Naive thymus-derived CD8-positive, alpha-beta T cell (primary cell): ENCODE measurements at regions not wholly inside any gene's neighbourhood (a gene's known extent, or its start where the extent isn't known, plus 50 kb on each side); places are given as distances from the start of the nearest gene placed in this dataset.

Experiments used
- ATAC-seq, 2 donors: fragments of 150-1000 bp; cut with Tn5 transposase in 1 of 2; sonication (Bioruptor Pico), chemical (Tn5 transposase) in 1 of 2; 1 replicate in 1 of 2; 2 replicates in 1 of 2; pipeline ENCODE4 v1.10.0; 2021; ENCODE audit warnings: mild to moderate bottlenecking in 2 of 2, moderate library complexity in 2 of 2
- POLR2A ChIA-PET: fragments of 350-600 bp; sonication (Branson Sonifier 250); formaldehyde crosslinking; loops from one replicate; lab custom pipeline; 2021; ENCODE audit warnings: antibody characterized with exemption; lab: Charles Lee
- DNase-seq, 10 donors: peaks; one replicate each; pipeline versions ENCODE4 v3.0.0 to v3.0.0-alpha.2; 2020 to 2022
- H3K27ac Mint-ChIP-seq, 10 donors: one replicate each; pipeline ENCODE4 v1.8.0; 2020 to 2022; ENCODE audit warnings: mild to moderate bottlenecking in 10 of 10, mixed read lengths in 10 of 10, moderate library complexity in 4 of 10, inconsistent platforms in 1 of 10
- H3K27me3 Mint-ChIP-seq, 5 donors: one replicate each; pipeline ENCODE4 v1.8.0; 2021 to 2022; ENCODE audit warnings: mixed read lengths in 5 of 5
- H3K36me3 Mint-ChIP-seq, 3 donors: one replicate each; pipeline ENCODE4 v1.8.0; 2020 to 2022; ENCODE audit warnings: mixed read lengths in 3 of 3, mild to moderate bottlenecking in 2 of 3, inconsistent platforms in 1 of 3
- H3K4me1 Mint-ChIP-seq, 4 donors: one replicate each; pipeline ENCODE4 v1.8.0; 2021 to 2022; ENCODE audit warnings: mixed read lengths in 4 of 4
- H3K4me3 Mint-ChIP-seq, 10 donors: one replicate each; pipeline ENCODE4 v1.8.0; 2020 to 2022; ENCODE audit warnings: mild to moderate bottlenecking in 10 of 10, mixed read lengths in 10 of 10, moderate library complexity in 6 of 10, inconsistent platforms in 1 of 10
- H3K9me3 Mint-ChIP-seq, 9 donors: one replicate each; pipeline ENCODE4 v1.8.0; 2020 to 2022; ENCODE audit warnings: mixed read lengths in 9 of 9, mild to moderate bottlenecking in 3 of 9, inconsistent platforms in 1 of 9, moderate library complexity in 1 of 9

GRCh38 chr1:238139713-238140112 lies 249.0 kb upstream of the ZP4 start:
- Mint-ChIP-seq H3K27me3 (peaks cover 0 to 1% (median 0%) of the 10 kb centered on the region in 5 donors), H3K4me1 (no peaks in the 10 kb centered on the region), H3K36me3 (no peaks in the 10 kb centered on the region), H3K27ac (no peak overlapping the region), H3K4me3 (no peak overlapping the region), H3K9me3 (peaks cover 0 to 6% (median 0%) of the 10 kb centered on the region in 9 donors)
- DNase-seq (no peak), ATAC-seq (no peak)
- POLR2A ChIA-PET, result no interaction called here

- Mint-ChIP-seq H3K4me3 (no peak overlapping the region), H3K27me3 (peaks cover 0 to 1% (median 0%) of the 10 kb centered on the region in 5 donors), H3K27ac (no peak overlapping the region), H3K9me3 (peaks cover 0 to 12% (median 0%) of the 10 kb centered on the region in 9 donors), H3K4me1 (no peaks in the 10 kb centered on the region), H3K36me3 (no peaks in the 10 kb centered on the region)
- no peak for DNase-seq
- POLR2A ChIA-PET, result no interaction called here
- no peak for ATAC-seq
Measured at GRCh38 chr1:238138059-238138626, 247.4 kb upstream of the ZP4 start.

- ATAC-seq, result no peak
- H3K36me3 Mint-ChIP-seq, result no peaks in the 10 kb centered on the region
- no peak overlapping the region for H3K27ac Mint-ChIP-seq
- DNase-seq, result no peak
- peaks cover 0 to 4% (median 0%) of the 10 kb centered on the region in 5 donors for H3K27me3 Mint-ChIP-seq
- H3K9me3 Mint-ChIP-seq, result peaks cover 0 to 15% (median 0%) of the 10 kb centered on the region in 9 donors
- POLR2A ChIA-PET, result no interaction called here
- no peak overlapping the region for H3K4me3 Mint-ChIP-seq
- H3K4me1 Mint-ChIP-seq, result no peaks in the 10 kb centered on the region
Measured at GRCh38 chr1:238135708-238136664, 245.3 kb upstream of the ZP4 start.

- H3K9me3 Mint-ChIP-seq, result peaks cover 0 to 25% (median 1%) of the 10 kb centered on the region in 9 donors
- H3K4me3 Mint-ChIP-seq, result no peak overlapping the region
- no peak for DNase-seq
- POLR2A ChIA-PET, result no interaction called here
- H3K27ac Mint-ChIP-seq, result no peak overlapping the region
- ATAC-seq, result no peak
- H3K27me3 Mint-ChIP-seq, result peaks cover 0 to 4% (median 0%) of the 10 kb centered on the region in 5 donors
- H3K4me1 Mint-ChIP-seq, result no peaks in the 10 kb centered on the region
- no peaks in the 10 kb centered on the region for H3K36me3 Mint-ChIP-seq
Measured at GRCh38 chr1:238129677-238130076, 239.0 kb upstream of the ZP4 start.

GRCh38 chr1:238123201-238123600 lies 232.5 kb upstream of the ZP4 start:
- H3K9me3 Mint-ChIP-seq, result peaks cover 0 to 6% (median 0%) of the 10 kb centered on the region in 9 donors
- DNase-seq (no peak), ATAC-seq (no peak)
- H3K27me3 Mint-ChIP-seq, result no peaks in the 10 kb centered on the region
- H3K4me3 Mint-ChIP-seq, result no peak overlapping the region
- H3K27ac Mint-ChIP-seq, result peak overlapping the region in 1 of 10 donors; percentile 29
- no peaks in the 10 kb centered on the region for H3K36me3 Mint-ChIP-seq
- no peaks in the 10 kb centered on the region for H3K4me1 Mint-ChIP-seq
- POLR2A ChIA-PET, result no interaction called here

- POLR2A ChIA-PET, result no interaction called here
- no peak overlapping the region for H3K27ac Mint-ChIP-seq
- H3K9me3 Mint-ChIP-seq, result peaks cover 0 to 10% (median 0%) of the 10 kb centered on the region in 9 donors
- DNase-seq (no peak), ATAC-seq (no peak)
- H3K4me3 Mint-ChIP-seq, result no peak overlapping the region
- no peaks in the 10 kb centered on the region for H3K36me3 Mint-ChIP-seq
- H3K27me3 Mint-ChIP-seq, result no peaks in the 10 kb centered on the region
- H3K4me1 Mint-ChIP-seq, result no peaks in the 10 kb centered on the region
Measured at GRCh38 chr1:238119861-238120260, 229.1 kb upstream of the ZP4 start.

- DNase-seq, result no peak
Measured at GRCh38 chr1:238119060-238119459, 228.3 kb upstream of the ZP4 start.

GRCh38 chr1:238115852-238116251 lies 225.1 kb upstream of the ZP4 start:
- H3K9me3 Mint-ChIP-seq, result peaks cover 0 to 10% (median 0%) of the 10 kb centered on the region in 9 donors
- no peaks in the 10 kb centered on the region for H3K27me3 Mint-ChIP-seq
- no peak overlapping the region for H3K4me3 Mint-ChIP-seq
- H3K4me1 Mint-ChIP-seq, result no peaks in the 10 kb centered on the region
- no peaks in the 10 kb centered on the region for H3K36me3 Mint-ChIP-seq
- no peak for DNase-seq
- no peak for ATAC-seq
- POLR2A ChIA-PET, result no interaction called here
- no peak overlapping the region for H3K27ac Mint-ChIP-seq

More at GRCh38 chr1:238119060-238119459, 228.3 kb upstream of the ZP4 start:
- Mint-ChIP-seq H3K27ac (no peak overlapping the region), H3K4me1 (no peaks in the 10 kb centered on the region), H3K27me3 (no peaks in the 10 kb centered on the region), H3K4me3 (no peak overlapping the region), H3K36me3 (no peaks in the 10 kb centered on the region), H3K9me3 (peaks cover 0 to 10% (median 0%) of the 10 kb centered on the region in 9 donors)
- no peak for ATAC-seq
- POLR2A ChIA-PET, result no interaction called here

- H3K36me3 Mint-ChIP-seq, result no peaks in the 10 kb centered on the region
- POLR2A ChIA-PET, result no interaction called here
- no peaks in the 10 kb centered on the region for H3K4me1 Mint-ChIP-seq
- DNase-seq (no peak), ATAC-seq (no peak)
- no peak overlapping the region for H3K4me3 Mint-ChIP-seq
- H3K27me3 Mint-ChIP-seq, result peaks cover 0 to 4% (median 0%) of the 10 kb centered on the region in 5 donors
- peaks cover 0 to 14% (median 0%) of the 10 kb centered on the region in 9 donors for H3K9me3 Mint-ChIP-seq
- H3K27ac Mint-ChIP-seq, result no peak overlapping the region
Measured at GRCh38 chr1:238112952-238113621, 222.4 kb upstream of the ZP4 start.

- Mint-ChIP-seq H3K27me3 (peaks cover 0 to 4% (median 0%) of the 10 kb centered on the region in 5 donors), H3K4me3 (no peak overlapping the region), H3K36me3 (no peaks in the 10 kb centered on the region), H3K9me3 (peaks cover 0 to 11% (median 0%) of the 10 kb centered on the region in 9 donors), H3K27ac (no peak overlapping the region), H3K4me1 (no peaks in the 10 kb centered on the region)
- POLR2A ChIA-PET, result no interaction called here
- ATAC-seq (no peak), DNase-seq (no peak)
Measured at GRCh38 chr1:238111516-238111915, 220.8 kb upstream of the ZP4 start.

GRCh38 chr1:238111081-238111480 lies 220.4 kb upstream of the ZP4 start:
- POLR2A ChIA-PET, result no interaction called here
- DNase-seq (no peak), ATAC-seq (no peak)
- Mint-ChIP-seq H3K9me3 (peaks cover 0 to 11% (median 0%) of the 10 kb centered on the region in 9 donors), H3K4me1 (no peaks in the 10 kb centered on the region), H3K4me3 (no peak overlapping the region), H3K27ac (no peak overlapping the region), H3K36me3 (no peaks in the 10 kb centered on the region), H3K27me3 (peaks cover 0 to 4% (median 0%) of the 10 kb centered on the region in 5 donors)

- POLR2A ChIA-PET, result no interaction called here
- Mint-ChIP-seq H3K27me3 (peaks cover 0 to 4% (median 0%) of the 10 kb centered on the region in 5 donors), H3K27ac (no peak overlapping the region), H3K4me3 (no peak overlapping the region), H3K9me3 (peaks cover 0 to 13% (median 3%) of the 10 kb centered on the region in 9 donors), H3K36me3 (no peaks in the 10 kb centered on the region), H3K4me1 (no peaks in the 10 kb centered on the region)
- DNase-seq (no peak), ATAC-seq (no peak)
Measured at GRCh38 chr1:238108417-238108816, 217.7 kb upstream of the ZP4 start.

- POLR2A ChIA-PET, result no interaction called here
- no peak for DNase-seq
- H3K4me1 Mint-ChIP-seq, result no peaks in the 10 kb centered on the region
- H3K27me3 Mint-ChIP-seq, result peaks cover 0 to 4% (median 0%) of the 10 kb centered on the region in 5 donors
- peaks cover 0 to 13% (median 6%) of the 10 kb centered on the region in 9 donors for H3K9me3 Mint-ChIP-seq
- ATAC-seq, result no peak
- no peak overlapping the region for H3K27ac Mint-ChIP-seq
- H3K4me3 Mint-ChIP-seq, result no peak overlapping the region
- H3K36me3 Mint-ChIP-seq, result no peaks in the 10 kb centered on the region
Measured at GRCh38 chr1:238107322-238107721, 216.6 kb upstream of the ZP4 start.
